ENCODE measurements at regions not wholly inside any gene's neighbourhood (a gene's known extent, or its start where the extent isn't known, plus 50 kb on each side); places are given as distances from the start of the nearest gene placed in this dataset.

DNA sequence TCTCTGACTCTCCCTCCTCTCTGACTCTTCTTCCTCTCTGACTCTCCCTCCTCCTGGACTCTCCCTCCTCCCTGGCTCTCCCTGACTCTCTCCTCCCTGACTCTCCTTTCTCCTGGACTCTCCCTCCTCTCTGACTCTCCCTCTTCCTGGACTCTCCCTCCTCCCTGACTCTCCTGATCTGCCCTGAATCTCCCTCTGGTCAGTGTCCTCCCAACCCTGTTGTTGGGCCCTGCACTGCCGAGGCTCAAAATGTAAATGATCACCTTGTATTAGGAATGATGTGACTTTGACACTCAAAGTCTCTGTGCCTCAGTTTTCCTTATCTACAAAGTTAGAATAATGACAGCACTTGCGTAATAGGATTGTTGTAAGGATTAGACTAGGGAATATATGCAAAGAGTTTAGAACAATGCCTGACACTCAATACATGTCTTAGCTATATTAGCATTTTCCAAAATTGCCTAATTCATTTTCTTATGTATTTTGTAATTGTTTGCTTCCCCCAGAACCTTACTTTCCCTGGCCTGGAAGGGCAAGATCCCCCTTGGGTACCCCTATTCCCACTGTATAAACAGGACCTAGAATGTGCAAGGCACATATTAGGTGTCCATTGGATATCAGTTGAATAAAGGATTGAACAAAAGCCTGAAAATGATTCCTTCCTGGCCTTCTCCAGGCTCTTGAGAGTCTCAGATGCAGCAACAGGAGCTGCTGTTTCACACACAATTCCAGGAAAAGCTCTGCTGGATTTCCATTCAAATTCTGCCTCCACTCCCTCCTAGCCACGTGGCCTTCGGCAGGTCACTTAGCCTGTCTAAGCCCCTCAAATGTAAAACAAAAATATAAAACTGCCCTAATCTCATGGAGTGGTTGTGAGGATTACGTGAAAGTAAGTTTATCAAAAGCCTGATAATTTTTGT is 170.1 kb downstream of the INHBB start:
- H3K27me3 Mint-ChIP-seq = peaks cover 42% of the 10 kb centered on the region
- H3K27ac Mint-ChIP-seq (ENCODE audit: low read depth) = no peak overlapping the region
- DNase-seq (ENCODE audit: low spot score in 2 of 2) = no peak
- no peaks in the 10 kb centered on the region for H3K9me3 Mint-ChIP-seq
- no peaks in the 10 kb centered on the region for H3K36me3 Mint-ChIP-seq (ENCODE audit: insufficient read depth)
- H3K4me1 Mint-ChIP-seq = peaks cover 13% of the 10 kb centered on the region
- no peak overlapping the region for H3K4me3 Mint-ChIP-seq
- ATAC-seq (replicated peaks; ENCODE audit: extremely low read depth, poor library complexity, severe bottlenecking) = no peak

DNA sequence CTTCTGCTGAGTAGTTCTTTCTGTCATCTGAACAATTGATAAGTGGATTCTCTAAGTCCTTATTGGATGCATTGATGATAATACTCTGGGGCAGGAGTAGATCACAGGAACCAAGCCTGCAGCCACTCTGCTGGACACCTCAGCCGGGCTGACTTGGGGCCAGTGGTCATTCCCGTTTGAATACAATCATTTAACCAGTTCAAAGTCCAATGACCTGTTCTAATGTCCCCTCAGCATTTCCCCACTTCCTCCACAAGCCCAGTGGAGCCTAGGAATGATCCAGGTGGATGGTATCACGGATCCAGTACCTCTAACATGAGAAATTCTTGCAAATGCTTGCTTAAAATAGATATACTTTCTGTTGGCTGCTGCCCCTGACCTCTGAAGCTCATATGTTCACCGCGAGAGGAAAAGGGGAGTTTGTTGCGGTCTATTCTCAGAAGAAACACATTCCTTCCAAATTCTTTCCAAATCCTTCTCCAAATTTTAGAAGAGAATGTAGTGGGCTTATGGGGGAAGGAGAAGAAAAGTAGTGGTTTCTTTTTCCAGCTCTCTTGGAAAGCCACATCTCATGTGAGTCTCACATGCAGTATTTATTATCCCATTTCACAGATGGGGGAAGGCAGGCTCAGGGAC is 170.9 kb downstream of the INHBB start:
- Mint-ChIP-seq H3K4me3 (no peak overlapping the region), H3K27ac (ENCODE audit: low read depth) (no peak overlapping the region), H3K27me3 (peaks cover 49% of the 10 kb centered on the region), H3K9me3 (no peaks in the 10 kb centered on the region), H3K4me1 (peaks cover 13% of the 10 kb centered on the region), H3K36me3 (ENCODE audit: insufficient read depth) (no peaks in the 10 kb centered on the region)
- ATAC-seq (replicated peaks; ENCODE audit: extremely low read depth, poor library complexity, severe bottlenecking) = no peak
- DNase-seq (ENCODE audit: low spot score in 2 of 2) = no peak

DNA sequence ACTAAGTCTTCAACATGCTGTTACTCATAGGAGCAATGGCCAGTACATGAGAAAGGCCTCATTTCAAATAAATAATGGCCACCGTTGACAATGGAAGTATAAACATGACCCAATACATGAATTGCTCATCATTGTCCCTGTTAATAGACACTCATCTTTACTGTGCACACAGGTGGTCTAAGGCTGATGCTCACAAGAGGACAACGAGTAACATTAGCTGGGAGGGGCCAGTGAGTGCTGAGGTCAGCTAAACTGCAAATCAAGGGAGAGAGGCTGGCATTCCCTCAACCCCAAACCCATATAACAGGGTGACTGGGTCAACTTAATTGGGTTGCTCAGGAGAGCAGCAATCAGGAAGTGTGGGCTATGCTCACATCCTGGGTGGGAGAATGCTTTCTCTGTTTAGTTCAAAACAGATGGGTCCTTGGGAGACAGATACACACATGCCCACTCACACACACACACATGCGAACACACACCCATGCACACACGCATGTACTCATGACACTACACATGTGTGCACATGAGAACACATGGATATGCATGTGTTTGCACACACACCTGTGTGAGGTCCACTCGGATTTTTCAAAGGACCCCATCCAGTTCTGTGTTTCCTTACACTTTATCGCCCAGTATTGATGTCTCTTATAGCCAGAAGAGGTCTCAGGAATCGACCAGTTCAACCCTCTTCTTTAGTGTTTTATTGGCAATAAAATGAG is 172.0 kb downstream of the INHBB start:
- Mint-ChIP-seq H3K4me1 (peaks cover 8% of the 10 kb centered on the region), H3K27ac (ENCODE audit: low read depth) (no peak overlapping the region), H3K27me3 (peaks cover 57% of the 10 kb centered on the region), H3K9me3 (no peaks in the 10 kb centered on the region), H3K4me3 (no peak overlapping the region), H3K36me3 (ENCODE audit: insufficient read depth) (no peaks in the 10 kb centered on the region)
- DNase-seq (ENCODE audit: low spot score in 2 of 2) = no peak
- ATAC-seq (replicated peaks; ENCODE audit: extremely low read depth, poor library complexity, severe bottlenecking) = no peak

DNA sequence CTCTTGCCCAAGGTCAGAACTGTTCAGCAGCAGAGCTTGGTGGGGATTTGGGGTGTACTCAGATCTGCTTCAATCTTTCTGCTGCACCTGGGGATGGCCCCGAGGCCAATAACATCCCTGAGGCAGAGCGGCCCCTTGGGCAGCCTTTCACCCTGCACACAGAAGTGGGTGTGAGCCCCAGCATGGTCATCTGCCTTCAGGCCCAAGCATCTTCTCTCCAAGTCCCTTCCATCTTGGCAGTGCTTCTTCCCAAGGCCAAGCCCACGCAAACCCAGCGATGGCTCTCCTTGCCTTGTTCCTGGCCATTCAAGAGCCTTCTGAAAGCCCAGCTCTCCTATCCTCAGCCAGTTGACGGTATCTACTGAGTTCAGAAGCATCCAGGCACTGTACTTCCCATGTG is 172.9 kb downstream of the INHBB start:
- Mint-ChIP-seq H3K27me3 (peaks cover 66% of the 10 kb centered on the region), H3K36me3 (ENCODE audit: insufficient read depth) (no peaks in the 10 kb centered on the region), H3K4me3 (no peak overlapping the region), H3K4me1 (peaks cover 7% of the 10 kb centered on the region), H3K27ac (ENCODE audit: low read depth) (no peak overlapping the region), H3K9me3 (no peaks in the 10 kb centered on the region)
- ATAC-seq (replicated peaks; ENCODE audit: extremely low read depth, poor library complexity, severe bottlenecking) (no peak), DNase-seq (ENCODE audit: low spot score in 2 of 2) (no peak)

DNA sequence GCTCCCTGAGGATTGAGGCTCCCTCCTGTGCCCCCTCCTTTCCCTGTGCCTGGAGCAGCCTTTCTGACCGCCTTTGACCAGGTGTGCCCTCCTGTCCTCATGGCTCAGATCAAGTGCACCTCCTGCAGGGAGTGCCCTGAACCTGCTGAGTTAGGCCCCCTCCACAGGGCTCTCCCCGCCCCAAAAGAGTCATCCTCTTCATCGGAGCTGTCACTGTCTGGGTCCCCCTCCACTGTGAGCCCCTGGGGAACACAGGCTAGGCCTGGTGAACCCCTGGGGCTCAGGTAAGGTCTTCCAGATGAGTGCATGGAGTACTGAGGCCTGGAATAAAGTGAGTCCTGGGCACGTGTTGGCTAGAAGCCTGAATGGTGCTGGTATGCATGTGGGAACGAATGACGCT is 173.5 kb downstream of the INHBB start:
- no peak overlapping the region for H3K4me3 Mint-ChIP-seq
- H3K36me3 Mint-ChIP-seq (ENCODE audit: insufficient read depth) = no peaks in the 10 kb centered on the region
- DNase-seq (ENCODE audit: low spot score in 2 of 2) (no peak), ATAC-seq (replicated peaks; ENCODE audit: extremely low read depth, poor library complexity, severe bottlenecking) (no peak)
- no peaks in the 10 kb centered on the region for H3K9me3 Mint-ChIP-seq
- peaks cover under 1% of the 10 kb centered on the region for H3K4me1 Mint-ChIP-seq
- H3K27me3 Mint-ChIP-seq = peaks cover 73% of the 10 kb centered on the region
- no peak overlapping the region for H3K27ac Mint-ChIP-seq (ENCODE audit: low read depth)

DNA sequence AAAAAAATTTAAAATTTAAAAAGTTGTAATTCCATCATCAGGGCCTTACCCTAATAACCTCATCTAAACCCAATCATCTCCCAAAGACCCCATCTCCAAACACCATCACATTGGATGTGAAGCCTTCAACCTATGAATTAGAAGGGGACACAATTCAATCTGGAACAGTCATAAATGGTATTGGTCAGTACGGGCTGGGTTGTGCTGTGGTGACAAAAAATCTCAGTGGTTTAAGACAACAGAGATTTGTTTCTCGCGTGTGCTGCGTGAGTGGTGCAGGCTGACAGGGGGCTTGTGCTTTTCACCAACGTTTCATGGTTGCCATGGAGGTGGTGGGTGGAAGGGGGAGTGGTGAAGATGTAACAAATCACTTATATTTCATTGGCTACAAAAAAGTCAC is 174.5 kb downstream of the INHBB start:
- H3K36me3 Mint-ChIP-seq (ENCODE audit: insufficient read depth) = no peaks in the 10 kb centered on the region
- H3K27ac Mint-ChIP-seq (ENCODE audit: low read depth) = no peak overlapping the region
- no peaks in the 10 kb centered on the region for H3K4me1 Mint-ChIP-seq
- ATAC-seq (replicated peaks; ENCODE audit: extremely low read depth, poor library complexity, severe bottlenecking) = no peak
- H3K9me3 Mint-ChIP-seq = no peaks in the 10 kb centered on the region
- no peak overlapping the region for H3K4me3 Mint-ChIP-seq
- no peak for DNase-seq (ENCODE audit: low spot score in 2 of 2)
- H3K27me3 Mint-ChIP-seq = peaks cover 78% of the 10 kb centered on the region

DNA sequence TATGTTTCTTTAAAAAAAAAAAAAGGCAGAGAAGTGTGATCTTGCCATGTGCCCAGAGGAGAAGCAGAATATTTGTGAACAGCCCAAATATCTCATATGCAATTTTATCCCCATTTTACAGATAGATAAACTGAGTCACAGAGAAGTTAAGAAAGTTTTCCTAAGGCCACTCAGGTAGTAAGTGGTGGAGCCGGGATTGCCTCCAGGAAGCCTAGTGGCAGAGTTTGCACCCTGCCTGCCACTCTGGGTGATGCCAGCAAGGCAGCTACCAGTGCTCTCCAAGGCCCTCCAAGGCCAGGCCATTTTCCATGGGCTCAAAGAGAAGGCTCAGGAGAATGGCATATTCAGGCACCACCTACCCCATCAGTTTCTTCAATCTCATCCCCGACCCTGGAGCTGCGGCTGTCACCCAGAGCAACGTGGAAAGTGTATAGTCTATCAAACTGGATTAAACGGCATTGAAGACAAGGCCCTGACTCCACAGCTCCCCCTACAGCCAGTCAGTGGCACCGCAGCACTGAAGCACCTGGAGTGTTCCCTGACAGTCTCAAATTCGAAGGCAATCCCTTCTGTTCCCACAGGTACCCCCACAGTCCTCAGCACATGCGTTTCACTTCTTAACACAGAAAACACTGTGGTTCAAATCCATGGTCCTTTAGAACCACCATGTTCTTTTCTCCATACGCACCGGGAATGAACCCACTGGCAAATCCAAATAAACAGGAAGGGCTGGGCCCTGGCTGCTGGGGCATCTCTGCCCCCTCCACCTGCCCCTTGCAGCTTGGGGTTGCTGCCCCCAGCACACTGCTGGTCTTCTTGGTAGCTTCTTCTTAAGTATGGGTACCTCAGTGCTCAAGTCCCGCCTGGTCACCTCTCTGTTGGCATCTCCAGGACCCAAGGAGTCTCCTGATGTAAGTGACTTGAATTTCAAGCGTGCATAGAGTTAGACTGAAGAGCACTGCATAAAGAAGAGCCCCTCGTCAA is 175.3 kb downstream of the INHBB start:
- ATAC-seq (replicated peaks; ENCODE audit: extremely low read depth, poor library complexity, severe bottlenecking) (no peak), DNase-seq (ENCODE audit: low spot score in 2 of 2) (no peak)
- no peaks in the 10 kb centered on the region for H3K36me3 Mint-ChIP-seq (ENCODE audit: insufficient read depth)
- H3K4me1 Mint-ChIP-seq = no peaks in the 10 kb centered on the region
- H3K9me3 Mint-ChIP-seq = no peaks in the 10 kb centered on the region
- H3K27me3 Mint-ChIP-seq = peaks cover 72% of the 10 kb centered on the region
- no peak overlapping the region for H3K4me3 Mint-ChIP-seq
- no peak overlapping the region for H3K27ac Mint-ChIP-seq (ENCODE audit: low read depth)

DNA sequence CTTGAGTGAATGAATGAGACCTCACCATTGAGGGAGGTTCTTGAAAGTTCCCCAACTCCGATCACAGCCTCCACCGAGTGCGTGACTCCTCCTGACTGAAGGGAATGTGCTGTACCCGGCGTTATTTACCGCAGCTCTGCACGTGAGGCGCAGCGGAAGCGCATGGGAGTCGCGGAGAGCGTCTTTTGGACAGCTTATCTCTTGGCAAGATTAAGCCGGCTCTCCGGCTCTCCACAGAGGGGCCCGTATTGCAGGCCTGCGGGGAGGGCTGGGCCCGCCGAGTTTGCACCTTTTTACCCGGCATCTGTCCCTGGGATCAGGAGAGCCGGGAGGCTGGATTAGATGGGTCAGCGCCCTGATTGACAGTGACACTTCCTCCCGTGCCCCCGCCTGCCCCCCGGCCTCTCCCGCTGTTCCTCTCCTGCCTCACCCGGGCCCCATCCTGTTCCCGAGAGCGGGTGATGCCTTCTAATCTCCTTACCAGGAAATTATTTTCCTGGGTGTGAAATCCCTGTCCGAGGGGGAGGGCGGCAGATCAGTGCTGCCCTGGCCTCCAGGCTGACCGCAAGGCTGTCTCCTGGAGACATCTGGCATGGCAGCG is 176.3 kb downstream of the INHBB start:
- Mint-ChIP-seq H3K27ac (ENCODE audit: low read depth) (no peak overlapping the region), H3K4me3 (no peak overlapping the region), H3K4me1 (no peaks in the 10 kb centered on the region), H3K27me3 (peaks cover 63% of the 10 kb centered on the region), H3K36me3 (ENCODE audit: insufficient read depth) (no peaks in the 10 kb centered on the region), H3K9me3 (no peaks in the 10 kb centered on the region)
- DNase-seq (ENCODE audit: low spot score in 2 of 2) (no peak), ATAC-seq (replicated peaks; ENCODE audit: extremely low read depth, poor library complexity, severe bottlenecking) (no peak)

DNA sequence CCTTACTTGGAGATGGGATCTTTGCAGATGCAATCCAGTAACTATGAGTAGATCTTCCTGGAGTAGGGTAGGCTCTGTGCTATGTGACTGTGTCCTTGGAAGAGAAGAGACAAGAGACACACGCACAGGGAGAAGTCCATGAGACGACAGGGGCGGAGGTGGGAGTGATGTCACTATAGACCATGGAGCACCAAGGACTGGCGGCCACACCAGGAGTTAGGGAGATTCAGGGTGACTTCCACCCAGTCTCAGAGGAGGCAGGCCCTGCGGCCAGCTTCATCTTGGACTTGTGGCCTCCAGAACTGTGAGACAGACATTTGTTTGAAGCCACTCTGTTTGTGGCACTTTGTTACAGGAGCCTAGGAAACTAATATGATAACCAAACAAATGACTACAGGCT is 177.8 kb downstream of the INHBB start:
- DNase-seq (ENCODE audit: low spot score in 2 of 2) (no peak), ATAC-seq (replicated peaks; ENCODE audit: extremely low read depth, poor library complexity, severe bottlenecking) (no peak)
- peaks cover 62% of the 10 kb centered on the region for H3K27me3 Mint-ChIP-seq
- H3K27ac Mint-ChIP-seq (ENCODE audit: low read depth) = no peak overlapping the region
- H3K4me1 Mint-ChIP-seq = no peaks in the 10 kb centered on the region
- H3K4me3 Mint-ChIP-seq = no peak overlapping the region
- no peaks in the 10 kb centered on the region for H3K36me3 Mint-ChIP-seq (ENCODE audit: insufficient read depth)
- no peaks in the 10 kb centered on the region for H3K9me3 Mint-ChIP-seq

DNA sequence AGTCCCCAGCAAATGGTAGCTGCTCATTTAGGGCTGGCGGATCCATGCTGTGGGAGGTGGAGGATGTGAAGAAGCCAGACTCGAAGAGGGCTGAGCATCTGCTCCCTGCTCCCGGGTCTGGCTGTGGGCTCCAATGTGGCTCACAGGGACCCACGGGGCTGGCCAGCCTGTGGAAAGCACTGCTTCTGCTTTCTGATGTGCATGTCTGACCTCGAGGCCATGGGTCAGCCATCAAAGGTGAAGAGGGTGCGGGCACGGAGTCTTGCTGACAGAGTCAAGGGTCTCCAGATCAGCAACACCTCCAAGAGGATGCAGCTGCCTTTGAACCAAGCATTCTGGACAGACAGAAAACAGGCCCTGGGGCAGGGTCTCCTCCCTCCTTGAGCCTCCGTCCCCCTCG is 178.2 kb downstream of the INHBB start:
- Mint-ChIP-seq H3K27ac (ENCODE audit: low read depth) (no peak overlapping the region), H3K9me3 (no peaks in the 10 kb centered on the region), H3K4me1 (no peaks in the 10 kb centered on the region), H3K36me3 (ENCODE audit: insufficient read depth) (no peaks in the 10 kb centered on the region), H3K27me3 (peaks cover 58% of the 10 kb centered on the region), H3K4me3 (no peak overlapping the region)
- DNase-seq (ENCODE audit: low spot score in 2 of 2) = no peak
- ATAC-seq (replicated peaks; ENCODE audit: extremely low read depth, poor library complexity, severe bottlenecking) = no peak

DNA sequence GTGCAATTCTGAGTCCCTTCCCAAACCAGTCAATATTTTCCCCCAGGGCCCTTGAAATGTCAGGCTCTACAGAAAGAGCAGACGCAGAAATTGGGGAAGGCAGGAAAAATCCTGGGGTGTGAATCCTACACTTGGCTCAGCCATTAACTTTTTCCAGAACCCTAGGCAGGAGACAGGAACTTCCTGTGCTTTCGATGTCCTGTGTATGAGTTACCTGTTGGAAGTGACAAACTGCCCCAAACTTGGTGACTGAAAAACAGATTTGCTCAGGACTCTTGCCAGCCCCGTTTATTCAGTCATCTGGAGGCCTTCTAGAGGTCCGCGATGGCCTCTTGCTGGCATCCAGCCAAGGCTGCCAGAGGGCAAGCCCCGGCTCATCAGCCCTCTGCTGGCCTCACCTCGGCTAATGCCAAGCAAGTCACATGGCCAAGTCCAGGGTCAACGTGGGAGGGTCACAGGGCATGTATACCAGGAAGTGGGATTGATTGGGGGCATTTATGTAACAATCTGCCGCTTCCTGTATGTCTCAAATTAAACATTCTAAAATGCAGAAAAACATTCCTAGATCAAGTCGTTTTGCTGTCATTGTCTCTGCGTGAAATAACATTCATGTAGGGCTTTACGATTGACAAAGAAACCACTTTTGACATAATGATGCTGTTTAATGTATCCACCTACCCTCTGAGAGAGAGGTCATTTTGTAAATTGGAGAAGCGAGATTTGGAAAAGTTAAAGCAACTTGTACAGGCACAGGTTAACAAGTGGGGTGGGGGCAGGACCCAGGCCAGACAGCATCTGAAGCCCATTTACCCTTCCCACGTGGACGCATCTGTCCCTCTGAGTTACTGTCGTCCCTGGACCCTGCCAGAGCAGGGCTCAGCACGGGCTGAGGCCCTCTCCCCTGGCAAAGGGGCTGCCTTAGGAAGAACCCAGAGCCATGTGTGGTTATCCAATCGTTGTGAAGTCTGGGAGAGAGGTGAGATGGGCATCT is 179.4 kb downstream of the INHBB start:
- no peak for ATAC-seq (replicated peaks; ENCODE audit: extremely low read depth, poor library complexity, severe bottlenecking)
- H3K27me3 Mint-ChIP-seq = peaks cover 52% of the 10 kb centered on the region
- no peak overlapping the region for H3K27ac Mint-ChIP-seq (ENCODE audit: low read depth)
- no peak overlapping the region for H3K4me3 Mint-ChIP-seq
- H3K36me3 Mint-ChIP-seq (ENCODE audit: insufficient read depth) = no peaks in the 10 kb centered on the region
- no peaks in the 10 kb centered on the region for H3K9me3 Mint-ChIP-seq
- DNase-seq (ENCODE audit: low spot score in 2 of 2) = no peak
- no peaks in the 10 kb centered on the region for H3K4me1 Mint-ChIP-seq
